ENCODE measurements at regions not wholly inside any gene's neighbourhood (a gene's known extent, or its start where the extent isn't known, plus 50 kb on each side); places are given as distances from the start of the nearest gene placed in this dataset.
A peak's percentile ranks its signal among the peaks of the same experiment; 100 is the strongest.
"Not testable (repeated sequence)": the region's sequence is repeated elsewhere in the genome, so short reads cannot be mapped to it uniquely, and the experiment has no call there.

GRCh38 chr4:187460016-187460415 lies 535.6 kb upstream of the ZFP42 start:
- DNase-seq = no peak

- DNase-seq = no peak
Observed at GRCh38 chr4:187464573-187464972, 531.0 kb upstream of the ZFP42 start.

- no peak for DNase-seq
Observed at GRCh38 chr4:187467224-187467623, 528.3 kb upstream of the ZFP42 start.

- DNase-seq = no peak
Observed at GRCh38 chr4:187469627-187470026, 525.9 kb upstream of the ZFP42 start.

GRCh38 chr4:187470061-187470460 lies 525.5 kb upstream of the ZFP42 start:
- DNase-seq = no peak

- peak; percentile 32 for DNase-seq
Observed at GRCh38 chr4:187474238-187474637, 521.3 kb upstream of the ZFP42 start.

- DNase-seq = no peak
Observed at GRCh38 chr4:187475901-187476300, 519.7 kb upstream of the ZFP42 start.

- no peak for DNase-seq
Observed at GRCh38 chr4:187477224-187477623, 518.3 kb upstream of the ZFP42 start.

GRCh38 chr4:187478292-187479140 lies 517.1 kb upstream of the ZFP42 start:
- peak; percentile 75 for DNase-seq

GRCh38 chr4:187479511-187479910 lies 516.1 kb upstream of the ZFP42 start:
- no peak for DNase-seq

- DNase-seq = no peak
Observed at GRCh38 chr4:187480146-187481145, 515.1 kb upstream of the ZFP42 start.

- no peak for DNase-seq
Observed at GRCh38 chr4:187484186-187484585, 511.4 kb upstream of the ZFP42 start.

- DNase-seq = no peak
Observed at GRCh38 chr4:187485676-187486075, 509.9 kb upstream of the ZFP42 start.

GRCh38 chr4:187491286-187491685 lies 504.3 kb upstream of the ZFP42 start:
- peak; percentile 57 for DNase-seq

- no peak for DNase-seq
Observed at GRCh38 chr4:187491959-187492358, 503.6 kb upstream of the ZFP42 start.

GRCh38 chr4:187493661-187494060 lies 501.9 kb upstream of the ZFP42 start:
- no peak for DNase-seq

- DNase-seq = no peak
Observed at GRCh38 chr4:187499956-187500355, 495.6 kb upstream of the ZFP42 start.

GRCh38 chr4:187500796-187501195 lies 494.8 kb upstream of the ZFP42 start:
- no peak for DNase-seq

GRCh38 chr4:187501731-187502130 lies 493.8 kb upstream of the ZFP42 start:
- DNase-seq = no peak

- no peak for DNase-seq
Observed at GRCh38 chr4:187504974-187505797, 490.4 kb upstream of the ZFP42 start.

GRCh38 chr4:187505798-187506141 lies 489.8 kb upstream of the ZFP42 start:
- not testable (repeated sequence) for DNase-seq

- DNase-seq = no peak
Observed at GRCh38 chr4:187516224-187516623, 479.3 kb upstream of the ZFP42 start.

GRCh38 chr4:187541666-187542065 lies 453.9 kb upstream of the ZFP42 start:
- DNase-seq = no peak

All from right hindlimb (tissue), 1 donor.